ENCODE measurements at regions not wholly inside any gene's neighbourhood (a gene's known extent, or its start where the extent isn't known, plus 50 kb on each side); places are given as distances from the start of the nearest gene placed in this dataset.
"Not testable (repeated sequence)": the region's sequence is repeated elsewhere in the genome, so short reads cannot be mapped to it uniquely, and the experiment has no call there.

GRCh38 chr9:720239-720881 lies 121.1 kb upstream of the DMRT1 start:
- H3K36me3 ChIP-seq (ENCODE audit: low read depth, low read length), result no peaks in the 10 kb centered on the region
- intact Hi-C loops (cut with micrococcal nuclease), result no loop called here
- H3K27me3 ChIP-seq (ENCODE audit: low read length), result no peaks in the 10 kb centered on the region
- H3K9me2 ChIP-seq (replicated peaks; ENCODE audit: low read length), result no peaks in the 10 kb centered on the region
- H3K9ac ChIP-seq (ENCODE audit: low read length), result no peak overlapping the region
- H3K4me1 ChIP-seq (ENCODE audit: insufficient read depth, low read length), result no peaks in the 10 kb centered on the region
- H3K79me2 ChIP-seq (ENCODE audit: low read length), result 0 out of 2 replicates have a peak, but pooled peaks cover 10% of the 10 kb centered on the region
- H3K4me3 ChIP-seq (ENCODE audit: low read length), result no peak overlapping the region
- TF ChIP-seq EZH2phosphoT487 (IDR thresholded peaks at IDR 0.05; ENCODE audit: borderline replicate concordance, low read length), result no peak
- no peaks in the 10 kb centered on the region for H4K20me1 ChIP-seq (ENCODE audit: low read length)
- BruUV-seq (replicated peaks), result no TSS peak
- H3K4me2 ChIP-seq (ENCODE audit: low read length), result no peak overlapping the region
- H3K9me3 ChIP-seq (ENCODE audit: low read length), result no peaks in the 10 kb centered on the region
- ATAC-seq, result no peak
- CTCF ChIA-PET, result no interaction called here
- H2AFZ ChIP-seq (ENCODE audit: low read length), result no peak overlapping the region
- POLR2A ChIA-PET (ENCODE audit: unreplicated experiment), result no interaction called here
- H3K27ac ChIP-seq (ENCODE audit: low read length), result no peak overlapping the region
- DNase-seq, result no peak
- no peaks in the 10 kb centered on the region for H3F3A ChIP-seq (ENCODE audit: low read length, unreplicated experiment)

GRCh38 chr9:722388-722980 lies 119.0 kb upstream of the DMRT1 start:
- ATAC-seq, result no peak
- POLR2A ChIA-PET (ENCODE audit: unreplicated experiment), result no interaction called here
- no TSS peak for BruUV-seq (replicated peaks)

GRCh38 chr9:724461-724860 lies 117.0 kb upstream of the DMRT1 start:
- BruUV-seq (replicated peaks); H3K4me1 ChIP-seq (ENCODE audit: insufficient read depth, low read length); POLR2A ChIA-PET (ENCODE audit: unreplicated experiment); H3K79me2 ChIP-seq (ENCODE audit: low read length); intact Hi-C loops (cut with micrococcal nuclease); H2AFZ ChIP-seq (ENCODE audit: low read length); H3K4me2 ChIP-seq (ENCODE audit: low read length); ATAC-seq; CTCF ChIA-PET; DNase-seq; H3K27me3 ChIP-seq (ENCODE audit: low read length); H3K9me3 ChIP-seq (ENCODE audit: low read length); H3K27ac ChIP-seq (ENCODE audit: low read length); H3K9ac ChIP-seq (ENCODE audit: low read length); H4K20me1 ChIP-seq (ENCODE audit: low read length); H3K9me2 ChIP-seq (replicated peaks; ENCODE audit: low read length); H3K4me3 ChIP-seq (ENCODE audit: low read length); H3K36me3 ChIP-seq (ENCODE audit: low read depth, low read length); H3F3A ChIP-seq (ENCODE audit: low read length, unreplicated experiment): not testable (repeated sequence)

More at GRCh38 chr9:722388-722980, 119.0 kb upstream of the DMRT1 start:
- Histone ChIP-seq H3K79me2 (ENCODE audit: low read length) (no peaks in the 10 kb centered on the region), H3K4me2 (ENCODE audit: low read length) (no peak overlapping the region), H3K4me1 (ENCODE audit: insufficient read depth, low read length) (no peaks in the 10 kb centered on the region), H3K9ac (ENCODE audit: low read length) (no peak overlapping the region), H2AFZ (ENCODE audit: low read length) (no peak overlapping the region), H3K27ac (ENCODE audit: low read length) (no peak overlapping the region), H3K9me2 (replicated peaks; ENCODE audit: low read length) (no peaks in the 10 kb centered on the region), H3F3A (ENCODE audit: low read length, unreplicated experiment) (no peaks in the 10 kb centered on the region), H3K27me3 (ENCODE audit: low read length) (no peaks in the 10 kb centered on the region), H3K4me3 (ENCODE audit: low read length) (no peak overlapping the region), H4K20me1 (ENCODE audit: low read length) (no peaks in the 10 kb centered on the region), H3K9me3 (ENCODE audit: low read length) (no peaks in the 10 kb centered on the region), H3K36me3 (ENCODE audit: low read depth, low read length) (no peaks in the 10 kb centered on the region)
- CTCF ChIA-PET, result no interaction called here
- DNase-seq, result no peak
- TF ChIP-seq EZH2 (IDR thresholded peaks at IDR 0.05; ENCODE audit: low read length, unreplicated experiment) (no peak), CTCF (conservative IDR thresholded peaks at IDR 0.05; ENCODE audit: low read depth, low read length) (no peak), EZH2phosphoT487 (IDR thresholded peaks at IDR 0.05; ENCODE audit: borderline replicate concordance, low read length) (no peak)
- intact Hi-C loops (cut with micrococcal nuclease), result no loop called here
